Posterior cingulate gyrus (tissue), 11 donors: ENCODE measurements at regions not wholly inside any gene's neighbourhood (a gene's known extent, or its start where the extent isn't known, plus 50 kb on each side); places are given as distances from the start of the nearest gene placed in this dataset.

Source experiments
- DNase-seq, 10 donors: peaks; one replicate each; pipeline versions ENCODE4 v3.0.0 to v3.0.0-alpha.2; 2020 to 2021; ENCODE audit warnings: mixed read lengths in 3 of 10
- intact Hi-C: fragments of 100-400 bp; cut with DNase I; formaldehyde crosslinking; loops from one replicate; pipeline ENCODE4 v1.15.1; 2023

DNA sequence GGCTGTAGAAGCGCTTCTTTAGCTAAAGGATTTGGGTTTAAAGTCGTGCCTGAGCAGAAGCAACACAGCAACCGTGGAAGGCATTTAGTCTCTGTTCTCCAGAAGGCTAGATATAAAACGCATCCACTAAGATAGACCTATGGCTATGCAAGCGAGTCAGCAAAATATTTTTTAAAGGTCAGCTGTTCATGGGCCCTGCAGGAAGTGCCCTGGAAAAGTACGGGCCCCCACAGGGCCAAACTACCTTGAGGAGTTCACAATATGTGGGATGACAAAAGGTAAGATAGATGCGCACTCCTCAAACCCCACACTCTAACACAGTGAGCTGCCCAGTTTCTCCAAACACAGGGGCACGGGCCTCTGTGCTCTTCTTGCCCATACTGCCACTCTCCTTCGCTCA, 261.6 kb downstream of the VPS13C start:
- DNase-seq, result no peak
- intact Hi-C loops, result no loop called here

- DNase-seq, result no peak
- intact Hi-C loops, result no loop called here
Observed at GRCh38 chr15:61796056-61796455, 264.2 kb downstream of the VPS13C start.

GRCh38 chr15:61794881-61795280, 265.4 kb downstream of the VPS13C start:
- intact Hi-C loops, result no loop called here
- DNase-seq, result no peak

GRCh38 chr15:61794276-61794675, 266.0 kb downstream of the VPS13C start:
- DNase-seq, result no peak

DNA sequence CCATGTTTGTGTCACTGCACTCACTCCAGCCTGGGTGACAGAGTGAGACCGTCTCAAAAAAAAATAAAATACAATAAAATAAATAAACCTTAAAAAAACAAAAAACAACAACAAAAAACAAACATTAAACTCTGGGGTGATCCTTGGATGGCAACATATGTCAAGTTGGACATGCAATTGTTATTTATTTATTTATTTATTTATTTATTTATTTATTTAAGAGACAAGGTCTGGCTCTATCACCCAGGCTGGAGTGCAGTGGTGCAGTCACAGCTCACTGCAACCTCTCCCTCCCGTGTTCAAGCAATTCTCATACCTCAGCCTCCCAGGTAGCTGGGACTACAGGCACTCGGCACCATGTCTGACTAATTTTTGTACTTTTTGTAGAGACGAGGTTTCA, 275.5 kb downstream of the VPS13C start:
- intact Hi-C loops, result no loop called here

More at GRCh38 chr15:61794276-61794675, 266.0 kb downstream of the VPS13C start:
- intact Hi-C loops, result no loop called here

GRCh38 chr15:61780278-61780980, 279.8 kb downstream of the VPS13C start:
- DNase-seq, result no peak
- intact Hi-C loops, result no loop called here

More for the DNA sequence above, 275.5 kb downstream of the VPS13C start:
- DNase-seq, result no peak

- no peak for DNase-seq
- intact Hi-C loops, result no loop called here
Observed at GRCh38 chr15:61777689-61778088, 282.6 kb downstream of the VPS13C start.

- no peak for DNase-seq
- intact Hi-C loops, result no loop called here
Observed at GRCh38 chr15:61769557-61769956, 290.7 kb downstream of the VPS13C start.

- intact Hi-C loops, result no loop called here
- DNase-seq, result no peak
Observed at GRCh38 chr15:61768131-61768530, 292.1 kb downstream of the VPS13C start.

DNA sequence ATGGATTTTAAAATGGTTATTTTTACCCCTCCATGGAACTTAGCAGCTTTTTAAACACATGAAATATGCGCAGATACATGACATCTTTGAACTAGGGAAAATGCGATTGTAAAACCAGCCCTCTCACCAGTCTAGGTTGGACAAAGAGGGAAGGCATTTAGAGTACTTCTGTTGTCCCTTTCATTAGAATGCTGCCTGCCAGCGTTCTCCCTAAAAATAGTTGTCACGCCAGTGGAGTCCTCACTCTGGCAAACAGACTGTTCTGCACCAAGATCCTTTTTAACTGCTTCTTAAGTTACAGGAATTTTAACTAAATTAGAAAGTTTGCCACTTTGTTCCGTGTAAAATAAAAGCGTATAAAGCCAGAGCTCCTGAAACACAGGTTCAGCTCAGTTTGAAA, 295.3 kb downstream of the VPS13C start:
- no peak for DNase-seq
- intact Hi-C loops, result no loop called here

DNA sequence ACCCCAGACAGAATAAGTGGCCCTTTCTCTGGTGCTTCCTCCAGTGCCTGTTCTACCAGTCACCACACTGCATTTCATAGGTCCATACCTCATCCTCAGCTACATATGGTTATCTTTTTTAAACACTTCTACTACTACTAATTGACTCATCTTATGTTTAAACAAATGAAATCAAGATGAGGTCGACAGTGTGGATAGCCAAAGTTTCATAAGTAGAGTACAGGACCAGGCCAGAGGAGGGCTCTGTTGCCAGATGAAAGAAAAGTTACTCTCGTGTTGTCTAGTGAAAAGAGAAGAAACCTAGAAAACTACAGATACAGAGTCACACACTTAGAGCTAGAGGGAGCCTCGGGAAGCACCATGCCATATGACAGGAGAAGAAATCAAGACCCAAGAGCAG, 296.1 kb downstream of the VPS13C start:
- intact Hi-C loops, result no loop called here
- no peak for DNase-seq

- intact Hi-C loops, result no loop called here
- DNase-seq, result no peak
Observed at GRCh38 chr15:61762676-61763075, 297.6 kb downstream of the VPS13C start.

DNA sequence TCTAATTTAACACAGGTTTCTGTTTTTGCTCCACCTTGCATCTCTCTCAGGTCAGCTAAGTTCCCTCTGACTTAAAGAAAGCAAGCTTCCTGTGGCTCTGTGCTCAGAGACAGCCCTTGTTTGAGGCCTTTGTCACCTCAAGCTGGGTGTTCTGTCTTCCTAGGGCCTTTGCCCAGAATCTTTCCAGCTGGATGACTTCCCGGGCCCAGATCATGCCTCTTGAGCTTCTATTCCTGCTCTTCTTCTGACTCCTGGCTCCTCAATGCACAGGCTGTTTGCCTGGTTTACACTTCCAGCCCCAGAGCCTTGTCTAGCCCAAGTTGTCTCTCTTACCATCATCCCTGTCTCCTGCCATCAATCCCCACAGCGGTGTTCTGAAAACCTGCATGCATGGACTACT, 300.6 kb downstream of the VPS13C start:
- intact Hi-C loops, result no loop called here
- peak in 1 of 10 donors; percentile 70 for DNase-seq

GRCh38 chr15:61756071-61756820, 304.0 kb downstream of the VPS13C start:
- intact Hi-C loops, result no loop called here
- no peak for DNase-seq

- DNase-seq, result no peak
- intact Hi-C loops, result no loop called here
Observed at GRCh38 chr15:61755467-61755866, 304.8 kb downstream of the VPS13C start.

DNA sequence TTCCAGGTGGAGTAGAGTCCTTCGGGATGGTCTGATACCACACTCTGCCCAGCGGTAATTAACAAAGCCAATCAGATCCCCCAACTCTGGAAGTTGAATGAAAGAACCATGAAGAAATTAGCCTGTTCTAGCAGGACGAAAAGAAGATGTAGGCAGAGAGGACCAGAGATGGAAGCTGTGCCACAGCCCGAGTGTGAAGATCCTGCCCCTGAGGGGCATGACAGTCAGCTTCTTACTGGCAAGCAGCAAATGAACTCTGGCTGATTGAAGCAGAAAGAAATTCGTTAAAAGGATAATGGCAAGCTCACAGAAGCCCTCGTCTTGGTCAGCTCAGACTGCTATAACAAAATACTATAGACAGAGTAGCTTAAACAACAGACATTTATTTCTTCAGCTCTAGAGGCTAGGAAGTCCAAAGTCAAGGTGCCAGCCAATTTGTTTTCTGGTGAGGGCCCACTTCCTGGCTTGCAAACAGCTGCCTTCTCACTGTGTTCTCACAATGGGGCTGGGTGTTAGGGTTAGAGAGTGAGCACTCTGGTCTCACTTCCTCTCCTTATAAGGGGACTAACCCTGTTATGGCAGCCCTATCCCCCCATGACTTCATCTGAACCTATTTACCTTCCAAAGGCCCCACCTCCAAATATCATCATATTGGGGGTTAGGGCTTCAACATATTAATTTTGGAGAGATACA, 307.1 kb downstream of the VPS13C start:
- no peak for DNase-seq
- intact Hi-C loops, result no loop called here

GRCh38 chr15:61752001-61752400, 308.2 kb downstream of the VPS13C start:
- intact Hi-C loops, result no loop called here
- no peak for DNase-seq

DNA sequence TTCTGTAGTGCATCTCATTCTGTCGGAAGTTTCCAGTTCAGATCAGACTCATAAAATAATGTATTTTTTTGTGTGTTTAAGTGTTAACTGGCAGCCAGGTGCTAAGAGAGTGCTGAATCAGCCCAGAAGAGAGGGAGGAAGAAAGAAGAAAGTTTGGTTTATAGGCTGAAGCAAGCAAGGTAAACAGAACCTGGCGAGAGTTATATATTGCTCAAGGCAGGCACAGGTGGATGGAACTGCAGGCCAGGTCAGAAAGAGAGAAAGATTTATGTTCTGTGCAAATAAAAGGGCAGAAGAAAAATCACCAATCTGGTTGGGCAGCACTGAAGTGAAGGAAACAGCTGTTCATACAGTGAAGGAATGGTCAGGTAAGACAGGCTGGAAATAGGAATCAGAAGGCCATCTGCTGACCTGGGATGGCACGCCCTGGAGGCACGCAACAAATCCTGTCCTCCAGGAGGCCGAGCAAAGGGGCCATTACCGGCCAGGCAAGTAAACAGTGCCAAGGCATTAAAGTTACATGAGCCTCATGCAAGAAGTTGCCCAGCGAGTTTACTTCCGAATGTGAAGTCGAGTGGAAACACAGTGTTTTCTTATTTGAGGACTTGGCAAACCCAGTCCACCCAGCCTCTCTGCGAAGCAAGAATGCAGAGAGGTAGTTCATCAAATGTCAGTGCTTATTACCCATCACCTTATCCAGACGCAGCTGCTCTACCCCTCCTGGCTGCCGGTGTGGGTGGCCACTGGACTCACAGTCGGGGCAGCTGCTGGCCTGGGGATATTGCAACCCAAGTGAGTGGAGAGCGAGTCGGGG, 309.8 kb downstream of the VPS13C start:
- DNase-seq, result peak in 5 of 10 donors; percentile 22 to 83 (median 53)
- intact Hi-C loops, result no loop called here

DNA sequence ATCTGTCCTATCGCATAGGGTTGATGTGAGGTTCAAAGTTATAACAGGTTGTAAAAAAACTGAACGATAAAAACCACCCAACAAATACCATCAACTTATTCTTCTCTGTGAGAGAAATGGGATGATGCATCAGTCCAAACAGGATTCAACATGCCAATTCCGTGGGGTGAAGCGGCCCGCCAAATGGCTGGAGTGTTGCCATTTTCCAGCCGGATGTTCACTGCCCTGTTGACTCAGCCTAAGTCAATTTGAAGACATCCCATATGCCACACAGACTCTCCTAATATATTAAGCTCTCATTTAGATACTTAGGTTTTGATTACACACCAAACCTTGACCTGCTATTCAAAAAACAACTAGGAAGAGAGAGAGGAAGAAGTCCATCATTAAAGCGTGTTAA, 311.1 kb downstream of the VPS13C start:
- no peak for DNase-seq
- intact Hi-C loops, result no loop called here

DNA sequence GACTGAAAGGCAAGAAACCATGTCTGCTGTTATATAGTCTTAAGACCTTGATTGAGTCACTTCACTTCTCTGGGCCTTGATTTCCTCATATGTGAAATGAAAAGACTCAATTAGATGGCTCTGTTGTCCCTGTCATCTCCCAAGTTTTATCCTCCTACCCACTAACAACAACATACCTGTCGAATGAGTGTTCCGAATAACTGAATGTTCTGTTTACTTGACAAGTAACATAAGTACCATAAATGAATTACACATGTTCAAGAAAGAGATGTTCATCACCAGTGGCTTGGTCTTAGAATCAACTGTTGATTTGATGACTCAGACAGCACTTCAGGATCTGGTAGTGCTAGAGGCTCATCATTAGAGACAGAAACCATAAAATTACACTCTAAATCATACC, 311.7 kb downstream of the VPS13C start:
- intact Hi-C loops, result no loop called here
- DNase-seq, result no peak

DNA sequence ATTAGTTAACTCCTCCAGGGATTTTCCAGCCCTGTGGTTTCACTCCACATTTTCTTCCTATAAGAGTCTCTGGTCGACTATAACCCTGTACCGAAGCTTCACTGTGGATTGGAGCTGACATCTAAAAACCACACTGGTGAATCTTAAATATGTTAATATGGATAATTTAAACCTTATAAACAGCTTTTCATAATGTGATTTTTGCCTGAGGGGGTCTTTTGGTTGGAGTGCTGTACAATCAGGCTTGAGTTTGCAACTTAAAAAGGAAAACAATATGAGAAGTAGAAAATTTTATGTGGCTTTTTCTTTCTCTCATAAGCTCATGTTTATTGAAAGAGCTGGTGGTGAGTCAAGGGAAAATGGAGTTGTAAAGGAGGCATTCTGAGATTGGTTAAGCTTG, 313.7 kb downstream of the VPS13C start:
- intact Hi-C loops, result no loop called here
- no peak for DNase-seq
